ENCODE measurements at regions not wholly inside any gene's neighbourhood (a gene's known extent, or its start where the extent isn't known, plus 50 kb on each side); places are given as distances from the start of the nearest gene placed in this dataset.

DNA sequence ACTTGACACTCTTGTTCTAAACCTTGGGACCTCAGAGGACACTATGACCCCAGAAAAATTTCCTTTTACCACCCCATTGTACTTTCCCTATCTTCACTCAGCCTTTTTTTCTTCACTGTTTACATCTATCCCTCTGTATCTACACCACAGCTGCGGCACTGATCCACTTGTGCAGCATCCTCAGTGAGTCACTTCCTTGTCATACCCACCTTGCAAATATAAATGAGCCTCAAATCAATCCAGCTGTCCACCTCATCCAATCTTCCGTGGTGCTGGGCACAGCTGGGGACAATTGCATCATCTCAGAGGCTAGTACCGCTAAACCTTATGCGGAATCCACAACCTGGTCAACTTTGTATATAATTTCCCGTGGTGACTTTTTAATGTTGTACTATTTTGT, 710.5 kb downstream of the QKI start:
- TF ChIP-seq, protein P1, sequence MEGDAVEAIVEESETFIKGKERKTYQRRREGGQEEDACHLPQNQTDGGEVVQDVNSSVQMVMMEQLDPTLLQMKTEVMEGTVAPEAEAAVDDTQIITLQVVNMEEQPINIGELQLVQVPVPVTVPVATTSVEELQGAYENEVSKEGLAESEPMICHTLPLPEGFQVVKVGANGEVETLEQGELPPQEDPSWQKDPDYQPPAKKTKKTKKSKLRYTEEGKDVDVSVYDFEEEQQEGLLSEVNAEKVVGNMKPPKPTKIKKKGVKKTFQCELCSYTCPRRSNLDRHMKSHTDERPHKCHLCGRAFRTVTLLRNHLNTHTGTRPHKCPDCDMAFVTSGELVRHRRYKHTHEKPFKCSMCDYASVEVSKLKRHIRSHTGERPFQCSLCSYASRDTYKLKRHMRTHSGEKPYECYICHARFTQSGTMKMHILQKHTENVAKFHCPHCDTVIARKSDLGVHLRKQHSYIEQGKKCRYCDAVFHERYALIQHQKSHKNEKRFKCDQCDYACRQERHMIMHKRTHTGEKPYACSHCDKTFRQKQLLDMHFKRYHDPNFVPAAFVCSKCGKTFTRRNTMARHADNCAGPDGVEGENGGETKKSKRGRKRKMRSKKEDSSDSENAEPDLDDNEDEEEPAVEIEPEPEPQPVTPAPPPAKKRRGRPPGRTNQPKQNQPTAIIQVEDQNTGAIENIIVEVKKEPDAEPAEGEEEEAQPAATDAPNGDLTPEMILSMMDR (IDR thresholded peaks at IDR 0.05; ENCODE audit: insufficient read depth, low read length, poor library complexity, severe bottlenecking): no peak
- H3K27me3 ChIP-seq (replicated peaks; ENCODE audit: control insufficient read depth, insufficient read depth, low read length): no peaks in the 10 kb centered on the region
- H3K4me3 ChIP-seq (replicated peaks; ENCODE audit: low read depth, low read length): no peak overlapping the region
- DNase-seq (ENCODE audit: extremely low read depth, insufficient read length): no peak
- no peaks in the 10 kb centered on the region for H3K36me3 ChIP-seq (ENCODE audit: control insufficient read depth, insufficient read depth, low read length)

GRCh38 chr6:164124473-164124872, 710.0 kb downstream of the QKI start:
- Histone ChIP-seq H3K4me3 (replicated peaks; ENCODE audit: low read depth, low read length) (no peak overlapping the region), H3K27me3 (replicated peaks; ENCODE audit: control insufficient read depth, insufficient read depth, low read length) (no peaks in the 10 kb centered on the region), H3K36me3 (ENCODE audit: control insufficient read depth, insufficient read depth, low read length) (no peaks in the 10 kb centered on the region)
- no peak for DNase-seq (ENCODE audit: extremely low read depth, insufficient read length)
- TF ChIP-seq, protein P1 (IDR thresholded peaks at IDR 0.05; ENCODE audit: insufficient read depth, low read length, poor library complexity, severe bottlenecking): no peak

DNA sequence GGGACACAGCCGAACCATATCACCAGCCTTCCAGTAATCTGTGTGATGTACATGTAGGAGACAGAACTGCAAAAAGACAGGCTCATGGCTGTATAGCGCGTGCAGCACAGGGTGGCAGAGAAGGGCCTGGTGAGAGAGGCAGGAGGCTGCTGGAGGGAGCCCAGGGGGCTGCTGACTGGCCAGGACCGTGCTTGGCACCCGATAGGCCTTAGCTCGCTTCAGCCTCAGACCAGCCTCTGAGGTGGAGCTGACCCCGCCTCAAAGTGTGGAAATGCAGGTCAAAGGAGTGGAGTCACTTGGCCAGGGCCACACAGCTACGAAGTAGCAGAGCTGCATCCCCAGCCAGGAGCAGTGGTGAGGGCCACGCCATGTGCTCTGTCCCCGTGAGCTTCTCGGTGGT, 707.6 kb downstream of the QKI start:
- TF ChIP-seq, protein P1 (IDR thresholded peaks at IDR 0.05; ENCODE audit: insufficient read depth, low read length, poor library complexity, severe bottlenecking): no peak
- H3K36me3 ChIP-seq (ENCODE audit: control insufficient read depth, insufficient read depth, low read length): no peaks in the 10 kb centered on the region
- no peak for DNase-seq (ENCODE audit: extremely low read depth, insufficient read length)
- H3K27me3 ChIP-seq (replicated peaks; ENCODE audit: control insufficient read depth, insufficient read depth, low read length): no peaks in the 10 kb centered on the region
- no peak overlapping the region for H3K4me3 ChIP-seq (replicated peaks; ENCODE audit: low read depth, low read length)

DNA sequence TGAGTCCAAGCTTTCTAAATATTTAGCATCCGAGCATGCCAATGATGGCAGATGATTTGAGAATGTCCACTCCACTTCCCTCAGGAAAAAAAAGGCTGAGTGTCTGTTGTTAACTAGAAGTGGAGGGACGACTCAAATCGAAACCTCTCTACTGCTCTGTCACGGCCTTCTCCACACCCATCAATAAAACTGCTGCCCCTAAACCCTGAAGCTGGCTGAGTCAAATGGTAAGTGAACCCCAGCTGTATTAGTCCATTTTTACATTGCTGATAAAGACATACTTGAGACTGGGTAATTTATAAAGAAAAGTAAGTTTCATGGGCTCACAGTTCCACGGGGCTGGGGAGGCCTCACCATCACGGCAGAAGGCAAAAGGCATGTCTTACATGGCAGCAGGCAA, 707.0 kb downstream of the QKI start:
- no peak for DNase-seq (ENCODE audit: extremely low read depth, insufficient read length)
- Histone ChIP-seq H3K36me3 (ENCODE audit: control insufficient read depth, insufficient read depth, low read length) (no peaks in the 10 kb centered on the region), H3K4me3 (replicated peaks; ENCODE audit: low read depth, low read length) (no peak overlapping the region), H3K27me3 (replicated peaks; ENCODE audit: control insufficient read depth, insufficient read depth, low read length) (no peaks in the 10 kb centered on the region)
- TF ChIP-seq, protein P1 (IDR thresholded peaks at IDR 0.05; ENCODE audit: insufficient read depth, low read length, poor library complexity, severe bottlenecking): no peak

DNA sequence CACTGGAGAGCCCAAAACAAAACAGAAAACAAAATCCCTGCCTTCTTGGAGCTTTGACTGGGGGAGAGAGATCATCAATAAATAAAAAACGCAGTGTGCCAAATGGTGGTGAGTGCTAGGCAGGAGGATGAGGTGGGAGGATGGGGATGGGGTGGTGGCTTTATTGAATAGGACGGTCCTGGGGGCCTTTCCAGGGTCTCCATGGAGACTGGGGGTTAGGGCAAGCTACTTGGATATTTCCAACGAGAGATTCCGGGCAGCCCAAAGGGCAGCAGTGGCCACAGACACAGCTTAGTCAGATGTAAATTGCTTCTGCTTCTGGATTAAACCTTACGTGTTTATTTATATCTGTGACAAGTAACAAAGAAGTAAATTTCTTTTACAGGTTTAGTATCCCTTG, 700.1 kb downstream of the QKI start:
- TF ChIP-seq, protein P1 (IDR thresholded peaks at IDR 0.05; ENCODE audit: insufficient read depth, low read length, poor library complexity, severe bottlenecking): no peak
- H3K4me3 ChIP-seq (replicated peaks; ENCODE audit: low read depth, low read length): no peak overlapping the region
- no peaks in the 10 kb centered on the region for H3K27me3 ChIP-seq (replicated peaks; ENCODE audit: control insufficient read depth, insufficient read depth, low read length)
- H3K36me3 ChIP-seq (ENCODE audit: control insufficient read depth, insufficient read depth, low read length): no peaks in the 10 kb centered on the region
- no peak for DNase-seq (ENCODE audit: extremely low read depth, insufficient read length)

- no peaks in the 10 kb centered on the region for H3K27me3 ChIP-seq (replicated peaks; ENCODE audit: control insufficient read depth, insufficient read depth, low read length)
- DNase-seq (ENCODE audit: extremely low read depth, insufficient read length): no peak
- H3K4me3 ChIP-seq (replicated peaks; ENCODE audit: low read depth, low read length): no peak overlapping the region
- H3K36me3 ChIP-seq (ENCODE audit: control insufficient read depth, insufficient read depth, low read length): no peaks in the 10 kb centered on the region
- TF ChIP-seq, protein P1 (IDR thresholded peaks at IDR 0.05; ENCODE audit: insufficient read depth, low read length, poor library complexity, severe bottlenecking): no peak
Measured at GRCh38 chr6:164114051-164114450, 699.5 kb downstream of the QKI start.

Measured in GM06990 (cell line).